DLD1 (cell line): ENCODE measurements at regions not wholly inside any gene's neighbourhood (a gene's known extent, or its start where the extent isn't known, plus 50 kb on each side); places are given as distances from the start of the nearest gene placed in this dataset.
"Not testable (repeated sequence)": the region's sequence is repeated elsewhere in the genome, so short reads cannot be mapped to it uniquely, and the experiment has no call there.

ENCODE experiments used
- in situ Hi-C: cut with HindIII; loops from 2 replicates; pipeline ENCODE4 v1.10.0; 2017; ENCODE audit warnings: low sequenced_read_pairs

- in situ Hi-C loops = no loop called here
Measured at GRCh38 chr9:117936185-117937130, 232.3 kb downstream of the TLR4 start.

- in situ Hi-C loops = no loop called here
Measured at GRCh38 chr9:117938086-117938485, 233.9 kb downstream of the TLR4 start.

- in situ Hi-C loops = no loop called here
Measured at GRCh38 chr9:117938896-117939295, 234.7 kb downstream of the TLR4 start.

- in situ Hi-C loops = not testable (repeated sequence)
Measured at GRCh38 chr9:117944750-117945149, 240.5 kb downstream of the TLR4 start.

- in situ Hi-C loops = no loop called here
Measured at GRCh38 chr9:117945286-117945685, 241.1 kb downstream of the TLR4 start.

GRCh38 chr9:117951127-117951526 lies 246.9 kb downstream of the TLR4 start:
- in situ Hi-C loops = no loop called here

GRCh38 chr9:117952581-117952980 lies 248.4 kb downstream of the TLR4 start:
- in situ Hi-C loops = no loop called here

GRCh38 chr9:117957267-117957666 lies 253.1 kb downstream of the TLR4 start:
- in situ Hi-C loops = no loop called here

- in situ Hi-C loops = no loop called here
Measured at GRCh38 chr9:117958726-117959125, 254.5 kb downstream of the TLR4 start.

- in situ Hi-C loops = no loop called here
Measured at GRCh38 chr9:117963493-117964090, 259.4 kb downstream of the TLR4 start.

- in situ Hi-C loops = no loop called here
Measured at GRCh38 chr9:117970276-117971050, 266.3 kb downstream of the TLR4 start.

GRCh38 chr9:117974108-117974507 lies 269.9 kb downstream of the TLR4 start:
- in situ Hi-C loops = no loop called here

- in situ Hi-C loops = loop anchor here (10.0 kb wide), 1 partner anchor 55 kb away; no protein-coding TSS in a partner anchor
Measured at GRCh38 chr9:117979914-117980313, 275.7 kb downstream of the TLR4 start.

- in situ Hi-C loops = loop anchor here (10.0 kb wide), 1 partner anchor 47 kb away; no protein-coding TSS in a partner anchor
Measured at GRCh38 chr9:117987945-117988344, 283.7 kb downstream of the TLR4 start.

- in situ Hi-C loops = no loop called here
Measured at GRCh38 chr9:117992006-117992405, 287.8 kb downstream of the TLR4 start.

- in situ Hi-C loops = no loop called here
Measured at GRCh38 chr9:118000581-118000980, 296.4 kb downstream of the TLR4 start.

GRCh38 chr9:118003240-118003639 lies 299.0 kb downstream of the TLR4 start:
- in situ Hi-C loops = no loop called here

- in situ Hi-C loops = no loop called here
Measured at GRCh38 chr9:118008246-118008645, 304.0 kb downstream of the TLR4 start.

- in situ Hi-C loops = no loop called here
Measured at GRCh38 chr9:118009614-118010013, 305.4 kb downstream of the TLR4 start.

GRCh38 chr9:118017607-118018122 lies 313.5 kb downstream of the TLR4 start:
- in situ Hi-C loops = no loop called here

GRCh38 chr9:118023644-118024043 lies 319.4 kb downstream of the TLR4 start:
- in situ Hi-C loops = no loop called here
